HG03097 (cell line): ENCODE measurements at regions not wholly inside any gene's neighbourhood (a gene's known extent, or its start where the extent isn't known, plus 50 kb on each side); places are given as distances from the start of the nearest gene placed in this dataset.

Experiments
- ATAC-seq: cut with Tn5 transposase; IDR thresholded peaks from one replicate; pipeline ENCODE4 v1.9.1; 2021; ENCODE audit not compliant: unreplicated experiment, low FRiP score

- ATAC-seq, result no peak
These were observed 196.1 kb downstream of the BMP7 start for GRCh38 chr20:57070296-57070695.

DNA sequence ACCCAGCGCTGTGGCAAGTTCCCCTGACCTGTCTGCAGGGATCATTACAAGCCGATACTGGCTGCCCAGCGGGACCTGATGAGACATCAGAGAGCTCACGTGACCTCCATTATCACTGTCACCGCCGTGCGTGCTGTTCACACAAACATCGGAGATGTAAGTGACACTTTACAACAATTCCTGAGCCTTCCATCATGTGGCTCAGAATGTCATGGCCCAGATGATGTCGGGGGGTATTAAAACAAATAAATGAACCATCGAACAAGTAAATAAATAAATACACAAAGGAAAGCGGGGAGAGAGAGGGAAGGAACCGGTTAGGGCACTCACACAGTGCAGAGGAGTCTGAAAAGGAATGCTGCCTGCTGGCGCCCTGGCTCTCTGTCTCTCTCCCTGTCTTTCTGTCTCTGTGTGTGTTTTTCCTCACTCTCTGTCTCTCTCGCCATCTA, 195.1 kb downstream of the BMP7 start:
- no peak for ATAC-seq

- no peak for ATAC-seq
These were observed 194.4 kb downstream of the BMP7 start for GRCh38 chr20:57071954-57072583.

- ATAC-seq, result no peak
These were observed 193.0 kb downstream of the BMP7 start for GRCh38 chr20:57073402-57073801.

GRCh38 chr20:57074386-57074785, 192.1 kb downstream of the BMP7 start:
- ATAC-seq, result no peak

- ATAC-seq, result no peak
These were observed 191.3 kb downstream of the BMP7 start for GRCh38 chr20:57075181-57075580.

- ATAC-seq, result no peak
These were observed 190.8 kb downstream of the BMP7 start for GRCh38 chr20:57075603-57076002.

- ATAC-seq, result no peak
These were observed 190.2 kb downstream of the BMP7 start for GRCh38 chr20:57076152-57076652.

DNA sequence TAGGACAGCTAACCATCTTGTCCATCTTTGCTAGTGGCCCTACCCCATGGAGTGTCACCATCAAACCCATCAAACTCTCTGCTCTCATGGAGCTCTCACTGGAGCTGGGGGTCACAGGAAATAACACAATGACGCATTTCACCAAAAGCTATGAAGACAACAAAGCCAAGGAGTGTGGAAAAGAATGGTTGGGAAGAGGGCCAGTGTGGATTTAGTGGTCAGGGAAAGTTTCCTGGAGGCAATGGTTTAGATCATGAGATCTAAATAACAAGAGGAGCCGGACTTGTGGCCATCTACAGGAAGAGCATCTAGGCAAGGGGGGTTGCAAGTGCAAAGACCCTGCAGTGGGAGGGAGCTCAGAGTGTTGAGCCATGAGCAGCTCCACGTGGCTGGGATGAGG, 189.5 kb downstream of the BMP7 start:
- no peak for ATAC-seq

DNA sequence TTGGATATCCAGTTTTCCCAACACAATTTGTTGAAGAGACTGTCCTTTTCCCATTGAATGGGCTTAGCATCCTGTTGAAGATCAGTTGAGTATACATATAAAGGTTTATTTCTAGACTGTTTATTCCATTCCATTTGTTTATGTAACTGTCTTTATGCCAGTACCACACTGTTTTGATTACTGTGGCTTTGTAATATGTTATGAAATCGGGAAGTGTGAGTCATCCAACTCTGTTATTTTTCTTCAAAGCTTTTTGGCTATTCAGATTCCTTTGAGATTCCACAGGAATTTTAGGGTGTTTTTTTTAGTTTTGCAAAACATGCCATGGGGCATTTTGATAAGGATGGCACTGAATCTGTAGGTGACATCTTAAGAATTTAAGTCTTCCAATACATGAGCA, 188.3 kb downstream of the BMP7 start:
- ATAC-seq, result no peak

GRCh38 chr20:57079031-57080005, 187.1 kb downstream of the BMP7 start:
- ATAC-seq, result no peak

DNA sequence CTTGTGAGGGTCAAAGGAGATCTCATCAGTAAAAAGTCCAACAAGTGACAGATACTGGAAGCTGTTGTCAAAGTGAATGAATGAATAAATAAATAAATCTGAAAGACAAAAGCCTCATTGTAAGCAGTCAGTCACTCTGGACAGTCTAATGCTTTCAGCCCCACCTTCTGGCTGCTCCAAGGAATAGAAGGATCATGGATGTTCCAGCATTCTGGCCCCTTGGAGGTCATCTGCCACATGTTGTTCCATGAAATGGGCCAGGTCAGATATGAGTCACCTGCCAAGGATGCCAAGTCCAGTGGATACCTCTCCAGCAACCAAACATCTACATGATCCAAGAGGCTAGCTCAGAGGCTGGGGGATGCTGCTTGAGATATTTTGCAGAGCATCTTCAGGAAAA, 185.6 kb downstream of the BMP7 start:
- no peak for ATAC-seq

DNA sequence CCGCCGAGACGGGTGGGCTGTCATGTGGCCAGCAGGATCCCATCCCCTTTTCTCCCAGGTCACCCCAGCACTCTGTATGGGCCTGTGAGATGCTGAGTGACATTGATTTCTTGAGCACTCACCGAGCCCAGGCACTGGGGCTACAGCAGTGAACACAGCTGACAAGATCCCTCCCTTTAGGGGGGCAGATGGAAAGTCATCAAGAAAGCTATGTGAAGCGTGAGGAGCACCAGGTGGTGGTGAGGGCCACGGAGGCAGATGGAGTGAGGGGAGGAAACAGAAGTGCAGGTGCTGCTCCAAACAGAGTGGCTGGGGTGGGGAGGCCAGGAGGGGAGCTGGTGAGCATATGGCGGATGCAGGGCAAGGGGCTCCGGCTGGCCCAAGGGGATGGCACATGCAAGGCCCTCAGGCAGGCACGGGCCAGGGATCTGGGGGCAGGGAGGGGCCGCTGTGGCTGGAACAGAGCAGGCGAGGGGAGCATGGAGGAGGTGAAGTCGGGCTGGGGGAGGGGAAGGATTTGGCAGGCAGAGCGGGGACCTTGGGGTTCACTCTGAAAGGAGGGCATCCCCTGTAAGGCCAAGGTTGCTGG, 184.0 kb downstream of the BMP7 start:
- ATAC-seq, result no peak

DNA sequence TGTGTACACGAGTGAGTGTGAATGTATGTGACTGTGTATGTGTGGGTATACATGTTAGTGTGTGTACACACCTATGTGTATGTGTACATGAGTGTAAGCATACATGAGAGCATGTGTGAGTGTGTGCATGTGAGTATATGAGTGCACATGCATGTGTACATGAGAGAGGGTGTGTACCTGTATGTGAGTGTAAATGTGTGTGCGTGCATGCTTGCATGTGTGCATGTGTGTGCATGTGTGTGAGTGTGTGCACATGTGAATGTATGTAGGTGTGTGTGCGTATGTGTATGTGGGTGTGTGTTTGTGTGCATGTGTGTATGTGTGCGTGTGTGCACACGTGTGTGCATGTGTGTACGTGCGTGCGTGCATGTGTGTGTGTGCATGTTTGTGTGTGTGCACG, 183.4 kb downstream of the BMP7 start:
- no peak for ATAC-seq

DNA sequence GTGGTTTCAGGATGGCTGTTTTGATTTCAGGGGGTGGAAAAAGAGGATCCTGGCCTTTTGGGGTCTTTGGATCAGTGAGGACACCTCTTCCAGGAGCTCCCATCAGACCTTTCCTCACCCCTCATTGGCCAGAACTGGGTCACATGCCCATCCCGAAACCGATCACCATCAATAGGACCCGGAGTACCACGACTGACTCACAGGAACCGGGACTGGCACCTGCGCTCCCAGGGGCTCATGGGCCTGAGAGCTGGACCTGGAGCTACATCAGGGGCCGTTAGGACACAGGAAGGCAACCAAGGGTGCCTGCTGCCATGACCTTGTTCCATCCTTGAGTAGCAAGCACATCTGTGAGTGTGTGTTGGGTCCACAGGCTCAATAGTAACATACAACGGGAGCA, 180.4 kb downstream of the BMP7 start:
- no peak for ATAC-seq

- no peak for ATAC-seq
These were observed 179.3 kb downstream of the BMP7 start for GRCh38 chr20:57087102-57087501.

- ATAC-seq, result no peak
These were observed 178.7 kb downstream of the BMP7 start for GRCh38 chr20:57087705-57088104.

DNA sequence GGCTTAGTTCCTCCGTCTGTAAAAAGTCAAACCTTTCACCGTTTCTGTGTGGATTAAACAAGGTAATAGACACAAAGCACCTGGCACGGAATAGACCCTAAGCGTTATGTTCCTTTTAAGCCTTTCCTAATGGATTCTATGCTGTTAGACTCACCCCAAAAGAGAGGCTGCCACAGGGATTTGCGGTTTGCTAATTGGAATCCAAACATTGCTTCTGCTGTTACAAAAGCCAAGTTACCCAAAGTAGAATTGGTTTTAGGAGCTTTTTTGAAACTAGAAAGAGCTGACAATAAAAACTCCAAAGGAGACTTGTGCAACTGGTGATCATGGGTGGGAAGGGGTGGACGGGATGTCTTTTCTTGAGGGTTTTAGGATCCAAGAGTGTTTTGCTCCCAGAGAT, 178.0 kb downstream of the BMP7 start:
- no peak for ATAC-seq

- peak; percentile 71 for ATAC-seq
These were observed 176.7 kb downstream of the BMP7 start for GRCh38 chr20:57089699-57090144.

DNA sequence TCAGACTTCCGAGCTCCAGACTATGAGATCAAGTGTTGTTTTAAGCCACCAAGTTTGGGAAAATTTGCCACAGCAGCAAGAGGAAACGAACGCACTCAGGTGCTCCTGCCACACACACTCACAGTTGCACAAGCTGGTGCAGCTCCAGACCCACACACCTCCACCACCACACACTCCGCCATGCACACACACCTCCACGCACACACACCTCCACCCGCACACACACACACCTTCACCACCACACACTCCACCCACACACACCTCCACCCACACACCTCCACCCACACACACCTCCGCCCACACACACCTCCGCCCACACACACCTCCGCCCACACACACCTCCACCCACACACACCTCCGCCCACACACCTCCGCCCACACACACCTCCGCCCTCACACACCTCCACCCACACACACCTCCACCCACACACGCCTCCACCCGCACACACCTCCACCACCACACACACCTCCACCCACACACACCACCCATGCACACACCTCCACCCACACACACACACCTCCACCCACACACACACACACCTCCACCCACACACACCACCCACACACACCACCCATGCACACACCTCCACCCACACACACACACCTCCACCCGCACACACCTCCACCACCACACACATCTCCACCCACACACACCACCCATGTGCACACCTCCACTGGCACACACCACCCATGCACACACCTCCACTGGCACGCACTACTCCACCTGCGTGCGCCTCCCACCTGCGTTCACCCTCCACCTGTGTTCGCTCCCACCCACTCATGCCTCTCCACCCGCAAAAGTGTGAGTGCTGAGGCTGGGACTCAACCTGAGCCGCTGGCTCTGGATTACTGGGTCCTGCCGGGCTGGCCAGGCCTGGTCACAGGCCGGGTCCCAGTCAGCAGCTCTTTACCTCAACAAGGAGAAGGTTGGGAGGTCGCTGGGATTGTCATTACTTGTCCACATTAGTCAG, 175.6 kb downstream of the BMP7 start:
- no peak for ATAC-seq
